ENCODE measurements at regions not wholly inside any gene's neighbourhood (a gene's known extent, or its start where the extent isn't known, plus 50 kb on each side); places are given as distances from the start of the nearest gene placed in this dataset.

- H2AFZ ChIP-seq, result no peak overlapping the region
- no peak overlapping the region for H3K4me3 ChIP-seq (ENCODE audit: low read depth, low read length)
- no peaks in the 10 kb centered on the region for H3K79me2 ChIP-seq
- no peaks in the 10 kb centered on the region for H3K4me1 ChIP-seq
- no peaks in the 10 kb centered on the region for H3K9me3 ChIP-seq (ENCODE audit: control insufficient read depth, low read length)
- H3K27me3 ChIP-seq (ENCODE audit: control insufficient read depth, insufficient read depth, low read length), result no peaks in the 10 kb centered on the region
- H3K4me2 ChIP-seq (ENCODE audit: low read length), result no peak overlapping the region
- no peak for TF ChIP-seq CTCF (IDR thresholded peaks at IDR 0.05)
- H3K9ac ChIP-seq, result no peak overlapping the region
- H3K36me3 ChIP-seq (ENCODE audit: control insufficient read depth, insufficient read depth, low read length), result no peaks in the 10 kb centered on the region
- H3K27ac ChIP-seq, result no peak overlapping the region
Observed at GRCh38 chr2:14684516-14684915, 52.0 kb downstream of the LRATD1 start.

- TF ChIP-seq CTCF (IDR thresholded peaks at IDR 0.05), result no peak
- H3K4me3 ChIP-seq (ENCODE audit: low read depth, low read length), result no peak overlapping the region
- no peaks in the 10 kb centered on the region for H3K36me3 ChIP-seq (ENCODE audit: control insufficient read depth, insufficient read depth, low read length)
- no peak overlapping the region for H3K9ac ChIP-seq
- no peaks in the 10 kb centered on the region for H3K4me1 ChIP-seq
- no peak overlapping the region for H3K27ac ChIP-seq
- H3K27me3 ChIP-seq (ENCODE audit: control insufficient read depth, insufficient read depth, low read length), result no peaks in the 10 kb centered on the region
- H3K4me2 ChIP-seq (ENCODE audit: low read length), result no peak overlapping the region
- H2AFZ ChIP-seq, result no peak overlapping the region
- no peaks in the 10 kb centered on the region for H3K79me2 ChIP-seq
- no peaks in the 10 kb centered on the region for H3K9me3 ChIP-seq (ENCODE audit: control insufficient read depth, low read length)
Observed at GRCh38 chr2:14690926-14691325, 58.4 kb downstream of the LRATD1 start.

- Histone ChIP-seq H3K36me3 (ENCODE audit: control insufficient read depth, insufficient read depth, low read length) (no peaks in the 10 kb centered on the region), H3K27me3 (ENCODE audit: control insufficient read depth, insufficient read depth, low read length) (no peaks in the 10 kb centered on the region), H3K4me1 (no peaks in the 10 kb centered on the region), H2AFZ (no peak overlapping the region), H3K4me2 (ENCODE audit: low read length) (no peak overlapping the region), H3K9me3 (ENCODE audit: control insufficient read depth, low read length) (no peaks in the 10 kb centered on the region), H3K27ac (no peak overlapping the region), H3K79me2 (no peaks in the 10 kb centered on the region), H3K9ac (no peak overlapping the region), H3K4me3 (ENCODE audit: low read depth, low read length) (no peak overlapping the region)
- no peak for TF ChIP-seq CTCF (IDR thresholded peaks at IDR 0.05)
Observed at GRCh38 chr2:14693874-14694273, 61.4 kb downstream of the LRATD1 start.

- Histone ChIP-seq H3K79me2 (no peaks in the 10 kb centered on the region), H3K9me3 (ENCODE audit: control insufficient read depth, low read length) (no peaks in the 10 kb centered on the region), H3K4me3 (ENCODE audit: low read depth, low read length) (no peak overlapping the region), H3K4me2 (ENCODE audit: low read length) (no peak overlapping the region), H3K27me3 (ENCODE audit: control insufficient read depth, insufficient read depth, low read length) (no peaks in the 10 kb centered on the region), H3K27ac (no peak overlapping the region), H3K36me3 (ENCODE audit: control insufficient read depth, insufficient read depth, low read length) (no peaks in the 10 kb centered on the region), H3K9ac (no peak overlapping the region), H3K4me1 (no peaks in the 10 kb centered on the region), H2AFZ (no peak overlapping the region)
- TF ChIP-seq CTCF (IDR thresholded peaks at IDR 0.05), result no peak
Observed at GRCh38 chr2:14700753-14701152, 68.2 kb downstream of the LRATD1 start.

- Histone ChIP-seq H3K36me3 (ENCODE audit: control insufficient read depth, insufficient read depth, low read length) (no peaks in the 10 kb centered on the region), H3K4me2 (ENCODE audit: low read length) (no peak overlapping the region), H2AFZ (no peak overlapping the region), H3K4me1 (no peaks in the 10 kb centered on the region), H3K9me3 (ENCODE audit: control insufficient read depth, low read length) (no peaks in the 10 kb centered on the region), H3K27ac (no peak overlapping the region), H3K4me3 (ENCODE audit: low read depth, low read length) (no peak overlapping the region), H3K27me3 (ENCODE audit: control insufficient read depth, insufficient read depth, low read length) (no peaks in the 10 kb centered on the region), H3K9ac (no peak overlapping the region), H3K79me2 (no peaks in the 10 kb centered on the region)
- TF ChIP-seq CTCF (IDR thresholded peaks at IDR 0.05), result no peak
Observed at GRCh38 chr2:14702258-14702657, 69.7 kb downstream of the LRATD1 start.

All from parathyroid adenoma (tissue), 2 donors.